HCT116 (cell line): ENCODE measurements at regions not wholly inside any gene's neighbourhood (a gene's known extent, or its start where the extent isn't known, plus 50 kb on each side); places are given as distances from the start of the nearest gene placed in this dataset.

ENCODE experiments used
- EGR1 ChIP-seq: IDR thresholded peaks from 2 replicates; pipeline ENCODE4 v1.6.1; 2012; ENCODE audit warnings: low read depth
- EZH2 ChIP-seq: fragments of 200-600 bp; sonication (generic); IDR thresholded peaks from 2 replicates; pipeline ENCODE4 v1.6.1; 2017; ENCODE audit warnings: antibody characterized with exemption, mixed run types
- EZH2phosphoT487 ChIP-seq: fragments of 200-600 bp; IDR thresholded peaks from 2 replicates; pipeline ENCODE4 v1.6.1; 2018; ENCODE audit warnings: antibody characterized with exemption, borderline replicate concordance
- POLR2A ChIP-seq: IDR thresholded peaks from 2 replicates; pipeline ENCODE4 v1.7.0; 2011; ENCODE audit warnings: borderline replicate concordance; ENCODE audit not compliant: insufficient read depth, insufficient read length; ENCODE audit errors: extremely low read depth
- POLR2AphosphoS5 ChIP-seq: IDR thresholded peaks from 2 replicates; pipeline ENCODE4 v1.6.1; 2011; ENCODE audit warnings: mild to moderate bottlenecking, low read depth, low read length, moderate library complexity
- RAD21 ChIP-seq: IDR thresholded peaks from 2 replicates; pipeline ENCODE4 v1.6.1; 2012; ENCODE audit warnings: low read depth, mild to moderate bottlenecking
- SIN3A ChIP-seq: IDR thresholded peaks from 2 replicates; pipeline ENCODE4 v1.6.1; 2012; ENCODE audit warnings: low read depth
- SP1 ChIP-seq: IDR thresholded peaks from 2 replicates; pipeline ENCODE4 v1.6.1; 2012; ENCODE audit warnings: low read depth
- TCF7L2 ChIP-seq: IDR thresholded peaks from 2 replicates; pipeline ENCODE4 v1.7.0; 2011; ENCODE audit warnings: borderline replicate concordance, inconsistent platforms; ENCODE audit not compliant: insufficient read depth, insufficient read length; ENCODE audit errors: extremely low read depth
- YY1 ChIP-seq: IDR thresholded peaks from 2 replicates; pipeline ENCODE4 v1.6.1; 2011; ENCODE audit warnings: low read length, low read depth, moderate library complexity, mild to moderate bottlenecking; ENCODE audit not compliant: insufficient replicate concordance; ENCODE audit errors: extremely low read depth
- ZNF274 ChIP-seq: fragments of 200-500 bp; sonication (Bioruptor generic); IDR thresholded peaks from 2 replicates; pipeline ENCODE4 v1.6.1; 2014; ENCODE audit warnings: mild to moderate bottlenecking, low read depth, low read length, inconsistent platforms
- TF ChIP-seq, protein P1 (sequence below), 3 experiments: fragments of 200-600 bp in 1 of 3; sonication (generic) in 1 of 3; IDR thresholded peaks in 2 of 3; conservative IDR thresholded peaks in 1 of 3; 2 replicates each; pipeline ENCODE4 v1.5.1; 2012 to 2017; ENCODE audit warnings: low read depth in 2 of 3, low read length in 2 of 3, antibody characterized with exemption in 1 of 3, borderline replicate concordance in 1 of 3, control low read depth in 1 of 3, mild to moderate bottlenecking in 1 of 3, mixed read lengths in 1 of 3, mixed run types in 1 of 3, moderate library complexity in 1 of 3; ENCODE audit not compliant: insufficient read depth in 1 of 3
- TF ChIP-seq, protein P2 (sequence below): IDR thresholded peaks from 2 replicates; pipeline ENCODE4 v1.6.1; 2012; ENCODE audit warnings: low read depth

DNA sequence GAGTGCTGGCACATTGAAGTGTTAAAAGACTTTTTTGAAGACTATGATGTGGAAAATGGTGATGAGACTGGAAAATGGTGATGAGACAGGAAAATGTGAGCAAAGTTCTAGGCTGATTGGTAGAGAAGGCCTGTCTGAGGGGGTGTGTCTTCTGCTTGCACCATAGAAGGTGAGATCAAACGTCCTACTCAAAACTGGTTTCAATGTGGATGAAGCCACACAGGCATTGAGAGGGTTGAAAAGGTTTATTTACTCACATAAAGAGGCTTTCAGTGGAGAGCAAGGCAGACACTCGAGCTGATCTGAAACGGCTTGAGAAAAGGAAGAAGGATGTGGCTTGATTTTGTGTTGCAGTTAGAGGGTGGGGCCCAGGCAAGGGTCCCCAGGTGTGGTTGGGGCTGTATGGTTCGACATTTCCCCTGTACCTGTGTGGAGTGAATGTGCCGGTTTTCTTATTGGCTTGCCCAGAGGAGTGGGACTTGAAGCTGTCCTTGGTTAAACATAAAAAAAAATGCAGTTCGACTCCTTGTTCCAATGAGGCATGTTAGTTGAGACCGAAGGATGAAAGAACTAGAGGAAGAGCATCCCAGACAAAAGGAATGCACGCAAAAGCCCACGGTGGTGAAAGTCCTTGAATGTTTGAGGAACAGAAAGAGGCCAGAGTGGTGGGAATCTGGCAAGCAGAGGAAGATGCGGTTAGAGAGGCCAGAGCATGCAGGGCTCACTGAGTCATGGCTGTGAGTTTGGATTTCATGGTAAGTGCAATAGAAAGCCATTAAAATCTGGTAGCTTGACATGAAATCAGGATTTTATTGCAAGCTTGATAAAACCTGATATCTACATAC is 172.3 kb downstream of the EPM2A start:
- no peak for TF ChIP-seq RAD21
- TF ChIP-seq, protein P1, sequence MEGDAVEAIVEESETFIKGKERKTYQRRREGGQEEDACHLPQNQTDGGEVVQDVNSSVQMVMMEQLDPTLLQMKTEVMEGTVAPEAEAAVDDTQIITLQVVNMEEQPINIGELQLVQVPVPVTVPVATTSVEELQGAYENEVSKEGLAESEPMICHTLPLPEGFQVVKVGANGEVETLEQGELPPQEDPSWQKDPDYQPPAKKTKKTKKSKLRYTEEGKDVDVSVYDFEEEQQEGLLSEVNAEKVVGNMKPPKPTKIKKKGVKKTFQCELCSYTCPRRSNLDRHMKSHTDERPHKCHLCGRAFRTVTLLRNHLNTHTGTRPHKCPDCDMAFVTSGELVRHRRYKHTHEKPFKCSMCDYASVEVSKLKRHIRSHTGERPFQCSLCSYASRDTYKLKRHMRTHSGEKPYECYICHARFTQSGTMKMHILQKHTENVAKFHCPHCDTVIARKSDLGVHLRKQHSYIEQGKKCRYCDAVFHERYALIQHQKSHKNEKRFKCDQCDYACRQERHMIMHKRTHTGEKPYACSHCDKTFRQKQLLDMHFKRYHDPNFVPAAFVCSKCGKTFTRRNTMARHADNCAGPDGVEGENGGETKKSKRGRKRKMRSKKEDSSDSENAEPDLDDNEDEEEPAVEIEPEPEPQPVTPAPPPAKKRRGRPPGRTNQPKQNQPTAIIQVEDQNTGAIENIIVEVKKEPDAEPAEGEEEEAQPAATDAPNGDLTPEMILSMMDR (IDR thresholded peaks at IDR 0.05 in 2 of 3, conservative IDR thresholded peaks at IDR 0.05 in 1 of 3; ENCODE audit: borderline replicate concordance in 1 of 3, insufficient read depth in 1 of 3, low read depth in 2 of 3, low read length in 2 of 3) = no peak
- no peak for TF ChIP-seq POLR2AphosphoS5
- TF ChIP-seq ZNF274 = no peak
- TF ChIP-seq EZH2 = no peak
- no peak for TF ChIP-seq POLR2A
- TF ChIP-seq EGR1 = no peak
- no peak for TF ChIP-seq EZH2phosphoT487
- no peak for TF ChIP-seq TCF7L2
- no peak for TF ChIP-seq SP1
- TF ChIP-seq, protein P2, sequence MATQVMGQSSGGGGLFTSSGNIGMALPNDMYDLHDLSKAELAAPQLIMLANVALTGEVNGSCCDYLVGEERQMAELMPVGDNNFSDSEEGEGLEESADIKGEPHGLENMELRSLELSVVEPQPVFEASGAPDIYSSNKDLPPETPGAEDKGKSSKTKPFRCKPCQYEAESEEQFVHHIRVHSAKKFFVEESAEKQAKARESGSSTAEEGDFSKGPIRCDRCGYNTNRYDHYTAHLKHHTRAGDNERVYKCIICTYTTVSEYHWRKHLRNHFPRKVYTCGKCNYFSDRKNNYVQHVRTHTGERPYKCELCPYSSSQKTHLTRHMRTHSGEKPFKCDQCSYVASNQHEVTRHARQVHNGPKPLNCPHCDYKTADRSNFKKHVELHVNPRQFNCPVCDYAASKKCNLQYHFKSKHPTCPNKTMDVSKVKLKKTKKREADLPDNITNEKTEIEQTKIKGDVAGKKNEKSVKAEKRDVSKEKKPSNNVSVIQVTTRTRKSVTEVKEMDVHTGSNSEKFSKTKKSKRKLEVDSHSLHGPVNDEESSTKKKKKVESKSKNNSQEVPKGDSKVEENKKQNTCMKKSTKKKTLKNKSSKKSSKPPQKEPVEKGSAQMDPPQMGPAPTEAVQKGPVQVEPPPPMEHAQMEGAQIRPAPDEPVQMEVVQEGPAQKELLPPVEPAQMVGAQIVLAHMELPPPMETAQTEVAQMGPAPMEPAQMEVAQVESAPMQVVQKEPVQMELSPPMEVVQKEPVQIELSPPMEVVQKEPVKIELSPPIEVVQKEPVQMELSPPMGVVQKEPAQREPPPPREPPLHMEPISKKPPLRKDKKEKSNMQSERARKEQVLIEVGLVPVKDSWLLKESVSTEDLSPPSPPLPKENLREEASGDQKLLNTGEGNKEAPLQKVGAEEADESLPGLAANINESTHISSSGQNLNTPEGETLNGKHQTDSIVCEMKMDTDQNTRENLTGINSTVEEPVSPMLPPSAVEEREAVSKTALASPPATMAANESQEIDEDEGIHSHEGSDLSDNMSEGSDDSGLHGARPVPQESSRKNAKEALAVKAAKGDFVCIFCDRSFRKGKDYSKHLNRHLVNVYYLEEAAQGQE = no peak
- no peak for TF ChIP-seq YY1
- TF ChIP-seq SIN3A = no peak
